Erythroblast (primary cell): ENCODE measurements at regions not wholly inside any gene's neighbourhood (a gene's known extent, or its start where the extent isn't known, plus 50 kb on each side); places are given as distances from the start of the nearest gene placed in this dataset.

Experiments used
- DNase-seq, 2 experiments: peaks; one replicate each; lab custom pipeline; 2025; lab: John Stamatoyannopoulos, UW
- GATA1 ChIP-seq: IDR thresholded peaks from 2 replicates; pipeline ENCODE4 v1.6.1; 2011; ENCODE audit warnings: low read depth, mild to moderate bottlenecking, control low read depth, low read length, moderate library complexity
- POLR2A ChIP-seq: IDR thresholded peaks from 2 replicates; pipeline ENCODE4 v1.6.1; 2011; ENCODE audit warnings: mild to moderate bottlenecking, low read length

DNA sequence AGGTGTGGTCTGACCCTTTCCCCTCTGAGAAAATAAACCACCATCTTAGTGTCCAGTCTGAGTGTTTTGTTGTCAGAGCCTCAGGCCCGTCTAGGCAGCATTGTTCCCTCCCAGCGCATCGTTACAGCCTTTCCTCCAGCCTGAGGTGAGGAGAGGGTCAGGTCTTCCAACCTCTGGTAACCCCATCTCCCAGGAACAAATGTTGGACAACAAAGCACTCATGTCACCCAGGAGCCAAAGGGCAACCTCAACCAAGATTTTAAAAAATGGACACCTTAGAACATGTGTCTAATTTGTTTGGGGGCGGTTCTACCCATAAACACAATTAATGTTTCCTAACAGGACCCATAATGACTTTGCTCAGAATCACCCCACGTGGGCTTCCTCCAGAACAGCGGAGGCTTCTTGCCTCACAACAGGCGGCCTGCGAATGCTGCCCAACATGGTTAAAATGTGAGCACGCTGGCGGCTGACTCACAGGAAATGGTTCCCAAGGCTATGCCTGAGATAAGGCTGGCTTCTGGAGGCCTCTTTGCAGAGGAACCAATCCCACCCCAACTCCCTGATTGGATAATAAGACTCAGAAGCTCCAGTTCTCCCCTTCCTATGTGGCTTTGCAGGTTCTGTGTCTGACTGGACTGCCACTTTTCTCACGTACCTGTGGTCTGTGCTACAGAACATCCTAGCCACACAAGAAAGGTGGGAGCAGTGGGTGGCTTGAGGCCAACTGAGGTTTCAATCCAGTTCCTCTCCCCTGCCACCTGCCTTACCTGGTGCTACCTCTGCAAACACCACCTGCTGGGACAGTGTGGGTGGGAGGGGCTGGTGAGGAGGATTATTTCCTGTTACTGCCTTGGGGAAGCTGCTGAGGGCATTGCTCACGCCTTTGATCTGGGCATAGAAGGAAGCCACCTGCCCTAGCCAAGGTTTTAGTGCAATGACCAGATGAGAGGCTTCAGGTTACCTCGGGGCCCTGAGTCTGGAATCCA is 108.8 kb downstream of the B3GNT2 start:
- DNase-seq, result peak; percentile 81 to 85
- TF ChIP-seq POLR2A (peak; percentile 30), GATA1 (no peak)

DNA sequence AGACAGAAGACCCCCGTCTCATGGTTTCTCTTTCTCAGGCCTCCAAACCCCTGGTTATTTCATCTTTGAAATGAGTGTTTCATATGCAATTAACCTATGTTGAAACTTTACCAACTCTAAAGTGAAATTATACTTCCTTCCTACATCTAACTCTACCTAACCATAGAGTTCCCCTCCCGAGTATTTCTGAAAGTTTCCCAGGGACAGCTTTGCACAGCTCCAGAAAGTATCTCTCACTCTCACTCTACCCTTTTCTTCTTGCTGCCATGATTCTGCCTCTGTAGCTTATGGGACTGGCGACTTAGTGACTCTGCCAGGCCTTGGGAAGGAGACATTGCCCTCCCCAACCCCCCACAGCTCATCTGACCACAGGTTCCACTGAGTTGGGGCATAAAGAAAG is 107.9 kb downstream of the B3GNT2 start:
- TF ChIP-seq GATA1, result no peak
- DNase-seq, result no peak

DNA sequence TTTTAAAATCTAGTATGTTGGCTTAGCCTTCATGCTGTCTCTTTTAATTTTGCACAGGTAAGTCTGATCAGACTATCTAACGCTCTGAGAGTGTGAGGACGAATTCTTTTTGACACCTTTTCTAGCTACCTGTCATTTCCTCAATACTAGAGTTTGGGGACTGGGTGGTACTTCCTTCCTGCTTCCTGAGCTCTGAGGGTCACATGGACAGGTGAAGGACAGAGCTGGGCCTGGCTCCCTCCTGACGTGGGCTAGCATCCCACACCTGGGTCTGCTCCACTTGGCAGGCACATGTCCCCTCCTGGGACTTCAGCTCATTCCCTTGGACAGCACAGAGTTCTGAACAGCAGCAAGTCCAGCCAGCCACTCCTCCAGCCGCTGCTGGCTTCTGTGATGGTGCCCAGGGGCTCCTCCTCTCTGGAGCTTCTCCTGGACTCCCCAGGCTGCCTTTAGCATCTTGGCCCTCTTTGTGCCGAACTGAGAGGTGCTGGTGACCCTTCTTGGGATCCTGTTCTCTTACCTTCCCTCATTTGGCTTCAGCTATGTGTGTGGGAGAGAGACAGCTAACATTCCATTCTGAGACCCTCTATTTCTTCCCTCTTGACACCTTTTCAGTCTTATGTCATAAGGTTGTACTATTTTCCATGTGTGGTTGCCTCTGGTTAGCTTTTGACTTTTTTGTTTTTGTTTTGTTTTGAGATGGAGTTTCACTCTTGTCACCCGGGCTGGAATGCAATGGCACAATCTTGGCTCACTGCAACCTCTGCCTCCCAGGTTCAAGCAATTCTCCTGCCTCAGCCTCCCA is 106.9 kb downstream of the B3GNT2 start:
- TF ChIP-seq POLR2A, result no peak
- TF ChIP-seq GATA1, result no peak
- DNase-seq, result no peak

DNA sequence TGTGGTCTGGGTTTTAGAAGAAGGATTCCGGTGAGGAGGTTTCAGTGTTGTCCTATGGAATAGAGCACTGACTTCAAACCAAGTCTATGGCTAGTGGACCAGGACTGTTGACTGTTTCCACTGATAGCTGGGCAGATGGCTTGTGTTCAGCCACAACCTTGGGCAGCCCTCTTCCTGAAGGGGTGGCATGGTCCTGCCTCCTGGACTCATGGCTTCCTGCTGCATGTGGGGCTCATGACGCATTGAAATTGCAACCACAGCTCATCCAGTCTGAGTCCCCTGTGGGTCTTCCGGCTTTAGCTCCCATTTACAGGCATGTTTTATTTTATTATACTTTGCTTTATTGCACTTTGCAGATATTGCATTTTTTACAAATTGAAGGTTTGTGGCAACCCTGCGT is 105.0 kb downstream of the B3GNT2 start:
- DNase-seq, result peak; percentile 11 to 22
- TF ChIP-seq POLR2A (no peak), GATA1 (no peak)

DNA sequence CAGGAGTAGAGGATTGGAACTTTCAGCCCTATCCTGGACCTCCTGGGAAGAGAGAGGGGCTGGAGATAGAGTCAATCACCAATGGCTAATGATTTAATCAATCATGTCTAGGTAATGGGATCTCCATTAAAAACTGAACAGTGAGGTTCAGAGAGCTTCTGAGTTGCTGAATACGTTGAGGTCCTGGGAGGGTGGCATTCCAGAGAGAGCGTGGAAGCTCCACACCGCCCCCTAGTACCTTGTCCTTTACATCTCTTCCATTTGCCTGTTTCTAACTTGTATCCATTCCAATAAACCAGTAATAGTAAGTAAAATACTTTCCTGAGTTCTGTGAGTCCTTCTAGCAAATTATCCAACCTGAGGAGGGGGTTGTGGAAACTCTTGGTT is 101.7 kb downstream of the B3GNT2 start:
- DNase-seq, result peak; percentile 81 to 85
- no peak for TF ChIP-seq POLR2A
- no peak for TF ChIP-seq GATA1

DNA sequence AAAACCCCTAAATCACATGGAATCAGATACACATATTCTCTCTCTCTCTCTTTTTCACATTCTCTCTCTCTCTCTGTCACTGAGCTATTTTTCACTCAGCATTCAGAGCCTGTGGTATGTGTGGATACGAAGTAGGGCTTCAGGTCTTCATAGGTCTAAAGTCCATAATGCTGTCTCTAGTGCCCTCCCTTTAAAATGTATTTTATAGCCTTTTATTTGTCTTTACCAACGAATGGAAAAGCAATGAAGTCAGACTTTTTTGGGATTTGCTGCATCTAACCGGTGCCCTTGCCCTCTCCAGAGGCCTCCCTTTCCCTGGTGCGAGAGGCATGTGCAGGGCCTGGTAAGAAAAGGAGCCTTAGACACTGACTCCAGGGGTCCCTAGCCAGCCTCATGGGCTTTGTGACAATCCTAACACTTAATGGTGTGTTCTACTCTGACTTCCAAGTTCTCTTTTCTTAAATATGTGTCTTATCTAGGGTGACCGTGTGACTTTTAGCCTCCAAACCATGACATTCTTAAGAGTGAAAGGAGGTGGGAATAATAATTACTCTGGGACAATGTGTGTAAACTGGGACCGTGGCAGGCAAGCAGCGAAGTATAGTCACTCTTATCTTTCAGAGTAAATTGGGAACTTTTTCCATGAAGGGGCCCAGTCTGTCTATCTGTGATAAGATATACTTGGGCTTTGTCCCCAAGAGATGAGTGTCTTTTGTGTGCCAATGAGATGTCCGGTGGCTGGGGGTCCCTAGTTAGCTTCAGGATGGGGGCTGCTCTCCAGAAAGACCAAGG is 101.1 kb downstream of the B3GNT2 start:
- DNase-seq, result peak; percentile 70 to 75
- TF ChIP-seq GATA1, result no peak
- TF ChIP-seq POLR2A, result no peak

DNA sequence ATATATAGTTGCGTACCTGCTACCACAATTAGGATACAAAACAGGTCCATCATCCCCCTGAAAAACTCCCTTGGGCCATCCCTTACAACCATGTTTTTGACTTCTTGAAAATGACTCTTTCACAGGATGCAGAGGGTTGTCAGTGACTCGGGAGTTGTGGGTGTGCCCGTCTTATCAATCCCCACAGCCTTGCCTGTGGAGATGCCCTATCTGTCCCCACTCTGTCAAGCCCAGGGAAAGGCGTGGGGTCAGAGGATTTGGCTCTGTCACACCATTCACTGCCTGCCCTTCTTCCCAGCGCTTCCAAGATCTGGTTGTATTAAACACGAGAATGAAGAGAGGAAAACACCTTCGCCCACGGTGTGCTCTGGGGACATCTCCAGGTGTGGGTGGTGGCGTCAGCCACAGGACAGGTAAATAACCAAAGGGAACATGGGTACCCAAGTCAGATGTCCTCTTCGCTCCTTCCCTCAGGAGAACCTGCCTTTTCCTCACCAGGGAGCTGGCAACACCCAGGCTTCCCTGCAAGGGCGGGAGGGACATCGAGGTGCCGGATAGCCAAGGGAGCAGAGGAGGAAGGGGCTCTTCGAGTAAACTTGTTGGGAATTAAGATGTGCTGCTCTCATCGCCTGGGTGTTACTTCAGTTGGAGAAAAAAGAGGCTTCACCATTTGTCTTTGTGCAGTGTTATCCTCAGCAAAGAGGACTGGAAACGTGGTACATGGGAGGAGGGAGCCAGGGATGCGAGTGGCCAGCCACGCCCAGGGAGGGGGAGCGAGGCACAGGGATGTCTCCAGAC is 100.3 kb downstream of the B3GNT2 start:
- TF ChIP-seq GATA1, result peak; percentile 95
- TF ChIP-seq POLR2A, result peak; percentile 92
- peak; percentile 94 to 97 for DNase-seq

DNA sequence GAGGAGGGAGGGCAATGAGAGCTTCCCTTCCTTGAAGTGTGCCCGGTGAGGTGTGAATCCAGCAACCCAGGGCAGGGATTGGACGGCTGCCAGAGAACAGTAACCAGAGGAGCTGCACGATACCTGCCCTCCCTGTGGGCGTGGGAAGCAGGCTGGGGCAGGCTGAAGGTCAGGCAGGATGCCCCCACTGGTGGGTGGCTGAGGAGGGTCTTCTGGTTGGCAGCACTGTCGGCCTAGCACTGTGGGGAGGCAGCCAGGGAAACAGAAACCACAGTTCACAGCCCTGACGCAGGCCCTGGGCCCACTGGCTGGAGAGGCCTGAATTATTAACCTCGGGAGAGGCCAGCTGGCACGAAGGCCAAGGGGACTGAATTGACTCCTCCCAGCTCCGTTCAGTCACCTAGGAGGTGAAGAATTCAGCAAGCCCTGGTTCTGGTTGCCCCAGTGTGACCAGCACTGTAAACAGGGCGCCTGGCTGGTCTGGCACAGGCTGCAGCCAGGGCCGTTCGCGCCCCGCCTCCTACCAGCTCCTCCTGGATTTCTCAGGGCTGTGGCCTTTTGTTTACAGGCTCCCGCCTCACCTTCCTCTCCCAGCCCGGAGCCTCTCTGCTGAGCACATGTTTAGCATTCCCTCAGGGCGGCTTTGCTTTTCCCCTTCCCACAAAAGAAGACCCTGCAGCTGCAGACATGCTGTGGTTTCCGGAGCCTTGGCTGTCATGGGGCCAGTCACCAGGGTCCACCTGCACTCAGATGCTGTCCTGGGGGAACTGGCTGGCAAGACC is 97.8 kb downstream of the B3GNT2 start:
- TF ChIP-seq GATA1 (no peak), POLR2A (no peak)
- DNase-seq, result peak; percentile 54 to 55

DNA sequence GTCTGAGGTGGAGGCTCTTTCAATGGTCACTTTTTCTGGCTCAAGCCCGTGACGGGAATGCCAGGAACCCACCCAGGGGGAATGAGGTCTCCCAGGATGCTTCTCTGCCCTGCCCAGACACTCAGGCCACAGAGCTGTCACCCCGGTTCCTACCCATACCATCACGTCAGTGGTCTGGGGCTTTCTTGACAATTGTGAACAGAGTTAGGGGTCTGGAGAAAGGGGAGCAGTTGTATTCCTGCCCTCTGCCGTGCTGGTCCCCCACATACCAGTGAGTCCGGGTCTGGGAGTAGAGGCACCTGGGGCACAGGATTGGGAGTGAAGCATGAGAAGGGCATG is 97.2 kb downstream of the B3GNT2 start:
- TF ChIP-seq GATA1, result no peak
- no peak for TF ChIP-seq POLR2A
- DNase-seq, result no peak

DNA sequence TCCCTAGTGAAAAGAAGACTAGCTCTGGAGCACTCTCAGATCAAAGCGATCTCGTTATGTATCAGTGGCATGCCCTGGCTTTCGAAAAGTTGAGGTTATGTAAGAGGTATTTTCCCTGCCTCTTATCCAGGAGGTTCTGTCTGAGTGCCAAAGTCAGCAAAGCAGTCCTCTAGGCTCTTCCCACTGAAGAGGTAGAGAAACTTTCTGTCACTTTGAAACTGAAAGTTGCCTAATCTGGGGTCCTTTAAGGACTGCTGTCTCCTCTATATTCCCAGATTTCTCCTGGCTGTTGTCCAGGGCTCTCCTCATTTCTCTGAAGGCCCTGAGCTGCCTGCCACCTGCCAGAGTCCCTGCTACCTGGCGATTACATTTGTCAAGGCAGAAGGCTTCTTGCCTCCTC is 96.3 kb downstream of the B3GNT2 start:
- DNase-seq, result peak; percentile 35 to 37
- no peak for TF ChIP-seq GATA1
- no peak for TF ChIP-seq POLR2A

DNA sequence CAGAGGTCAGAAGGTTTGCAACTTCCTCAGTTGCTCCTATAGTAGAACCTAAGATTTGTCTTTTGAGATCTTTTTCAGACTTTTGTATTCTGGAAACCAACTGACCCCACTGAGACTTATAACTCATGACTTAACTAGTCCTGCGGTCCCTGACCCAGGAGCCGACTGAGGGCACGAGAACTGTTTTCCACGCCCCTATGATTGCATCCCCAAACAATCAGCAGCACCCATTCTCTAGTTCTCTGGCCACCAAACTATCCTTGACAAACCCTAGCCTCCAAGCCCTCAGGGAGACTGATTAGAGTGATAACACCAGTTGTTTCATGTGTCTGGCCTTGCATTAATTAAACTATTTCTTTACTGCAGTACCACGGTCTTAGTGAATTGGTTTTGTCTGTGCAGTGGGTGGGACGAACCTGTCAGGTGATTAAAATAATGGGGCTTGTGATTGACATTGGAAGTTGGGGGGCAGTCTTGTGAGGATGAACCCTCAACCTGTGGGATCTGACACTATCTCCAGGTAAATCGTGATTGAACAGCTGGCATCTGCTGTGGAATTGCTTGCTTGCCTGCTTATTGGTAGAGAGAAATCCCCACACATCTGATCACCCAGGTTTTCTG is 95.7 kb downstream of the B3GNT2 start:
- no peak for TF ChIP-seq POLR2A
- TF ChIP-seq GATA1, result no peak
- peak; percentile 30 to 37 for DNase-seq
